Posterior cingulate gyrus (tissue), 11 donors: ENCODE measurements at regions not wholly inside any gene's neighbourhood (a gene's known extent, or its start where the extent isn't known, plus 50 kb on each side); places are given as distances from the start of the nearest gene placed in this dataset.
"Not testable (repeated sequence)": the region's sequence is repeated elsewhere in the genome, so short reads cannot be mapped to it uniquely, and the experiment has no call there.

Experiments used
- DNase-seq, 10 donors: peaks; one replicate each; pipeline versions ENCODE4 v3.0.0 to v3.0.0-alpha.2; 2020 to 2021; ENCODE audit warnings: mixed read lengths in 3 of 10
- intact Hi-C: fragments of 100-400 bp; cut with DNase I; formaldehyde crosslinking; loops from one replicate; pipeline ENCODE4 v1.15.1; 2023

DNA sequence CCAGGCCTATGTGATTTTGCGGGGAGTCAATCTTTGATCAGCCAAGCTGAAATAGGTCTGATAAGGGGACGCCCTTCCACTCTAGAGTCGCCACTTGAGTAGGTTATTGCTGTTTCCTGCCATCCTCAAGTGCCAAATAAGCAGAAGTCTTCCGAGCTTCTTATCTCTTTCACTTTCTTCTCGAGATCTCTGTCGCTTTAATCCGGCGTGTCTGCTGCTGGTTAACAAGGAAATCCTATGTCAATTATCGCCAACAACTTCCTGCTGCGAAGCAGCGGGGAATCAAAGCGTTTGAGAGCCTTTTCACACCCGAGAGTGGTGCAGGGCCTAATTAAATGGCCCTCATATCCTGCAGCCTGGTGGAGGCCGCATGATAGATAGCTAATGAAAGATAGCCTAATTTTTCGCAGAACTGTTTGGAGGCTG, 215.9 kb downstream of the RAB11FIP2 start:
- no peak for DNase-seq
- intact Hi-C loops = no loop called here

DNA sequence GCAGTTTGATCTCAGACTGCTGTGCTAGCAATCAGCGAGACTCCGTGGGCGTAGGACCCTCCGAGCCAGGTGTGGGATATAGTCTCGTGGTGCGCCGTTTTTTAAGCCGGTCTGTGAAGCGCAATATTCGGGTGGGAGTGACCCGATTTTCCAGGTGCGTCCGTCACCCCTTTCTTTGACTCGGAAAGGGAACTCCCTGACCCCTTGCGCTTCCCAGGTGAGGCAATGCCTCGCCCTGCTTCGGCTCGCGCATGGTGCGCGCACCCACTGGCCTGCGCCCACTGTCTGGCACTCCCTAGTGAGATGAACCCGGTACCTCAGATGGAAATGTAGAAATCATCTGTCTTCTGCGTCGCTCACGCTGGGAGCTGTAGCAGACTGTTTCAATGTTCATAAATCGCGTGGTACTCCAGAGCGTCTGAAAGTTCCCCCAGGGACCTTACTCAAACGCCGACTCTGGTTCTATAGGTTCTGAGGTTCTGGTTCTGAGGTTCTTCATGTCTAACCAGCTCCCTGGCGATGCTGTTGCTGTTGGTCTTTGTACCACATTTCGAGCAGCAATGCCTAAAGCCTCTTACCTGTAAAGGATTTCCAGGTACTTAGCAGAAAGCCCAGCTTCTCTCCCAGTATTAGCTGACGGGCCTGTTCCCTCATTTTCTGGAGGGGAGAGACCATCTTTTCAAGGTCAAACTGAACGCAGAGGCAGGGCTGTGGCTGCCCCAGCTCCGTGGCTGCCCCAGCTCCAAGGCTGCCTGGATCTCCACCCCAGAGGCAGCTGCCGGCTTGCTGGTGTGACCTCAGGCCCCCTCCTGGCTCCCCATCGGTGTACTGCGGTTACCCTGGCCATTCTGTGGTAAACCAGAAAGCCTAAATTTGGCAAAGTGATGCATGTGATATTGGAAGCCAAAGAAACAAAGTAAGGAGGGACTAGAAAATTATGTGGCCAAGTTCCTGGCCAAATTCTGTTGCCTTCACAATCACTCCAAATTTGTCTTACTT, 207.9 kb downstream of the RAB11FIP2 start:
- intact Hi-C loops, DNase-seq: not testable (repeated sequence)

DNA sequence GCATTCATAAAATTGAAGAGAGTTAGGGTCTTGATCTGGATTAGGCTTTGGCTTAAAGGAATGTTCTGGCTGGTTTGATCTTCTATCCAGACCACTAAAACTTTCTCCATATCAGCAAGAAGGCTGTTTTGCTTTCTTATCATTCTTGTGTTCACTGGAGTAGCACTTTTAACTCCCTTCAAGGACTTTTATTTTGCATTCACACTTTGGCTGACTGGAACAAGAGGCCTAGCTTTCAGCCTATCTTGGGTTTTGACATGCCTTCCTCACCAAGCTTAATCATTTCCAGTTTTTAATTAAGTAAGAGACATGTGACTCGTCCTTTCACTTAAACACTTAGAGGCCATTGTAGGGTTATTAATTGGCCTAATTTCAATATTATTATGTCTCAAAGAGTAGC, 190.3 kb downstream of the RAB11FIP2 start:
- DNase-seq, intact Hi-C loops: not testable (repeated sequence)

DNA sequence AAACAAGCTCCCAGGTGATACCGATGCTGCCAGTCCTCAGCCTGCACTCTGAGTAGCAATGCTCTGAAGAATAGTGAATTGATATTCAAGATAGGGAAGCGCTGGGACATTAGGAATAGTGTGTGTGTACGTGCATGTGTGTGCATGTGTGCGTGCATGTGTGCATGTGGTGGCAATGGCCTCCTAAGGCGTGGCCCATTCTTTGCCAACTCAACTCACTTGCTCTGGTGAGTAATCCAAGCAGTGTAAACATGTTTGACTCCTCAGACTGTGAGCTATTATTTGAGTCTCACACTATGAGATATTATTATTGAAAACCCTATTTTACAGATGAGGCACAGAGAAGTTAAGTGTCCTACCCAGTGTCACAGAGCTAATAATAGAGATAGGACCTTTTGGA, 186.6 kb downstream of the RAB11FIP2 start:
- no peak for DNase-seq
- intact Hi-C loops = no loop called here

DNA sequence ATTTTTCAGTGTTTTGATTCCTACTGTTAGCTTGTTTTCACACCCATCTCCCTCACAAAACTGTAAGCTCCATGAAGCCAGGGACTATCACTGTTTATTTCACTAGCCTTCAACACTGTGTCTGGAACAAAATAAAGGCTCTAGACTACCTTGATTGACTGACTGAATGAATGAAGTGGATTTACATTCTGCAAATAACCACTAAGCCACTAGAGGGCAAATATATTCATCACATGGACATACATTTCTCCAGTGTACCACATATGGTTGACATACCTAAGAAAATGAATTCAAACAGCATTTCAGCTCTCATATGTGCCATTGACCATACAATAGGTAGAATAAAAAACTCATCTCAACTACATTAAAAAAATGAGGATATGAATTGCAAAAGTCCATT, 185.9 kb downstream of the RAB11FIP2 start:
- intact Hi-C loops = no loop called here
- DNase-seq = no peak

DNA sequence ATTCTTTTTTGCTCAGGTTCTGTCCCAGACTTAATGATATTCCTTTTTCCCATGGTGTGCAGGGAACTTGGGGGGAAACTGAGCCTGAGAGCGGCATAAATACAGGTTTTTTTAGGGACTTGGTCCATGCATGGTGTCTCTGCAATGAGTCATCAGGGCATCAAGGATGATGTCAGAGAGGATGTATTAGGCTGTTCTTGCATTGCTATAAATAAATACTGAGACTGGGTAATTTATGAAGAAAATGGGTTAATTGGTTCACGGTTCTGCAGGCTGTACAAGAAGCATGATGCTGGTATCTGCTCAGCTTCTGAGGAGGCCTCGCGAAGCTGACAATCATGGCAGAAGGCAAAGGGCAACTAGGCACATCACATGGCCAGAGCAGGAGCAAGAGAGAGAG, 185.4 kb downstream of the RAB11FIP2 start:
- intact Hi-C loops = no loop called here
- DNase-seq = no peak

DNA sequence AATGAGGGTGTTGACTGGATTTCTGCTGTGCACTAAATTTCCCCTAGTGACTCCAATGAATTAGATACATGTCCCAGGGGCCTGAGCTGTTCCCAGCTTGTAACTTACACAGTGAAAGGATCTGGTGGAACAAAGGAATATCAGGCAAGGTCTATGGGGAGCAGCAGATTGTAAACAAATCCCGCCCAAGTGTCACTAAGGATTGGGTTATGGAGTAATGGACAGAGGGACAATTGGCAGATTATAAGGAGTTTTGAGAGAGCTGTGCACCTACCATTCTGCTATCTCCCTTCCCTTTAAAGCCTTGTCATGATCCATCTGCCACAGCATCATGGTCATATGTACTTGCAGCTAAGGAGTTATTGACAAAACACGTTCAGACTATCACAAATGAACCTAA, 183.0 kb downstream of the RAB11FIP2 start:
- DNase-seq = no peak
- intact Hi-C loops = no loop called here

DNA sequence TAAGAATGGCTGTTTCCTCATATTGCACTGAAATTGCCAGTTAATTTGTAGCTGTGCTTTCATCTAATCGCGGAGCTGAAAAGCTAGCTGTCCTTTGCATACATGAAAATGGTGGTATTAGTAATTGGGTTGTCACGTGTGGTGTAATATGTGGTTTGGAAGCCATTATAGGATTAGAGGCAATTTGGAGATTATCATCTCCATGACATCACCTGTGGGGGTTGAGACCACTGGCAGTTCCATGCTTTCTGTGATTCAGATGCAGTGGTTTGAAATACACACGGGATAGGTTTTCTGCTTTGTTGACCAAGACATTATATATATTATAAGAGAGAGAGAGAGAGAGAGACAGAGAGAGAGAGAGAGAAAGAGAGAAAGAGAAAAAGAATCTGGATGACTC, 180.8 kb downstream of the RAB11FIP2 start:
- intact Hi-C loops = no loop called here
- DNase-seq = no peak

DNA sequence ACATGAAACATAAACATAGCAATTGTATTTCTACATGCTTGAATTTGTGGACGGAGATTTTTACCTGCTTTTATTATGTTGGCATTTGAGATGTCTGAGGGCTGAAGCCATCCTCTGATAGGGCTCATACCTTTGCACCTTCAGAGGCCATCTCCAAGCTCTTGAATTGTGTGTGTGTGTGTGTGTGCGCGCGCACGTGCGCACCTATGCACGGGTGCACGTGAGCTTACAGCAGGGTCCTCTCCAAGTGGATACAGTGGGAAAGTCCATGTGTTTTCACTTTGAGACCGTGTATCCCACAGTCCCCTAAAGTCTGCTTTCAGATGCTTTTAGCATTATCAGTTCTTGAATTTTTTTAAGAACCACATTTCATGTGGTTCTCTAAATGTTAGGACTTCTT, 178.6 kb downstream of the RAB11FIP2 start:
- no peak for DNase-seq
- intact Hi-C loops = no loop called here

DNA sequence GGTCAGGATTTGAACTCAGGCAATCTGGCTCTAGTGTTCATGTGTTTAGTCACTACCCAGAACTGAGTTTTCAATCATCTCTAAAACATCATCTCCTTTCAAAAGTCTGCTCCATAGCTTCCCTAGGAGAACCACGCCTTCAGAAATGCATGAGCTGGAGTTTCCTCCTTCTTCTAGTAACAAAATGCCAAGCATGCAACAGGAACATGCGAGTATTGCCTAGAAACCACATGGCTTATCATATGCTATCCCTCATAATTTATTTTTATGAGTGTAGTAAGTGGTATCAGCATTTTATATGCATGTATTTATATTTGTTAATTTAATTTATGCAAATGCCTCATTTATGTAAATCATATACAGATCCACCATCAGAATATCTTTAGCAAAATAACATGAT, 170.9 kb downstream of the RAB11FIP2 start:
- no peak for DNase-seq

DNA sequence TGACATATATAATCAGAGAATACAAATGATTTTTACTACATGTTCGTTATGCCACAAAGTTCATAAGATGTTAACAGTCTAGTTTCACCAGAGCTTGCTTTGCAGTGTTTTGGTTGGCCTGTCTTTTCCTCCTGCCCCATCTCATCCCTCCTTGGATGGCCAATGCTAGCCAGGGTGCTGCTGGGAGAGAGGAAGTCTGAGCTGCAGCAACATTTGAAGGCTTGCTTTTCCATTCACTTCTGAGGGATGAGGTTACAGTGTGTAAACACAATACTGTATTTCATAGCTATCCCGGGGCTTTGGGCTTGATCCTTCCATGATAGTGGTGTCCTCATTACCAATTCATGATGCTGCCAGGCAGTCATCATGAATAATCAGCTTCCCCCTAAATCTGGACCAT, 170.5 kb downstream of the RAB11FIP2 start:
- intact Hi-C loops = no loop called here
- no peak for DNase-seq

More for the DNA sequence above, 170.9 kb downstream of the RAB11FIP2 start:
- intact Hi-C loops = no loop called here

DNA sequence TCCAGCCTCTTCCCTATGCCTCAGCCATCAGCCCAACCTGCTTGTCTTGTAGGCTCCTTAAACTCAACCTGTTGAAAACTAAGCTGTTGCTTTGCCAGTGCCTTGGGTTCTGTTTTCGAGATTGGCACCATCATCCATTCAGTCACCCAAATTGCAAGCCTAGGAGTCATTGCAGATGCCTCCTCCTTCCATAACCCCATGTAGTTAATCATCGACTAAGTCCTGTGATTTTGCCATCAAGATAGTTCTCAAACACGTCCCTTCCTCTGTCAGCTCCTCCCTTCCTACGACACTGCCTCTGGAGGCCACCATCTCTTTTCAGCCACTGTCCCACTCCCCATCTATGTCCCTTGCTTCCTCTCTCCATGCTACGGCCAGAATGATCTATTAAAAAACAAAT, 168.1 kb downstream of the RAB11FIP2 start:
- no peak for DNase-seq
- intact Hi-C loops = no loop called here

DNA sequence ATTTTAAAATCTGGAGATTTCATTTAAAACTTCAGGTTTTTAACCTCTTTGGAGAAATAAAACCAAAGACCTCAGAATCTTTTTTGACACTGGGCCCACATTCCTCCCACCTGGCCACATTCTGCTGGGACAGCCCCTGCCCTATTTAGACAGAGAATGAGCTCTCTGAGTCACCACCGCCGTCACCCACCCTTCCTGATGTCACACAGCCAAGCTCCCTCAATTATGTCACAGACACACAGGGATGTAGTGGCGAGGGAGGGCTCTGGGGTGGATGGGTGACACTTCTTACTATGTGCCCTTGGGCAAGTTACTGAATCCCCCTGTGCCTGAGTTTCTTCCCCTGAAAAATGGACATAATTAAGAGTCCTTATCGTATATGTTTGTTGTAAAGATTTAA, 162.6 kb downstream of the RAB11FIP2 start:
- DNase-seq = no peak
- intact Hi-C loops = no loop called here

DNA sequence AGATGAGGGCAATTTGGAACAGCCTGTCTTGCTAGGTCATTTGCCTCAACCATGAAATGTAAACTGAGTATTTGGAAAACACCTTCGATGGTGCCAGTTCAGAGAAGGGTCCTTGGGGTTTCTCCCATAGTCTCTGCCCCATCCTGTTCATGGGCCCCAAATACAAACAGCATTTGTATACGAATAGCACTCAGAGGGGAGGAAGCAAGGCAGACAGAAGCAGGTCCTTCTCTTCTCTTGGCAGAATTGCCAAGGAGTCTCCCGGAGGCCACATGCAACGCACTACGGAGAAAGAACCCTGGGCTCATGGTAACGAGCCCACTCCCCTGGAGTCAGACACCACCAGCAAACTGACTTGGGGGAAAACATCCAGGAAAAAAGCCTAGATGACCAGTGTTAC, 162.1 kb downstream of the RAB11FIP2 start:
- intact Hi-C loops = no loop called here
- DNase-seq = no peak

DNA sequence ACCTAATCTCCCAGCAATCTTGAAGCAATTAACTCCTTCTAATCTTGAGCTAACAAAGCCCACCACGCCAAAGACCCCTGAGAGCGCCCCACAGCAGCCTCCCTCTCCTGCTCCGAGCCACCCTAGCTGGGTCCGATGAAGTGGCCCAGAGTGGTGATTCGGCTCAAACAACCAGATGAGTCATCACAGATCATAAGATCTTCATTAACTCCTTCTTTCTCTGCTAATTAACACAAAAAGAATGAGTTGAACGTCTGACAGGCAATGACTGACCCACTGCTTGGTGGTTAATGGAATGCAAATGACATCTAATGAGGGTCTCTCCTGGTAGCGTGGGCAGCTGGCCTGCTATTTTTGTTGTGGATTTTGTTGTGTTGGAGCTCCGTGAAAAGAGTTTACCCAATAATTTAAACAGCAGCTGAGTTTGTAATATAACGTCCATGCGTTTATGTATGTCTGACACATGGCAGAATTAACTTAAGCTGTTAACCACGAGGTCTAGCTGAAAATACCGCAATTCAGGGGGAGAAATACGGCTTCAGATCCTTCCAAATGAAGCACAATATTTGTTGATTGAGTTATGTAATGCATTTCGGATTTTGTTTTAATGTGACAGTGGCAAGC, 161.4 kb downstream of the RAB11FIP2 start:
- no peak for DNase-seq
- intact Hi-C loops = no loop called here

DNA sequence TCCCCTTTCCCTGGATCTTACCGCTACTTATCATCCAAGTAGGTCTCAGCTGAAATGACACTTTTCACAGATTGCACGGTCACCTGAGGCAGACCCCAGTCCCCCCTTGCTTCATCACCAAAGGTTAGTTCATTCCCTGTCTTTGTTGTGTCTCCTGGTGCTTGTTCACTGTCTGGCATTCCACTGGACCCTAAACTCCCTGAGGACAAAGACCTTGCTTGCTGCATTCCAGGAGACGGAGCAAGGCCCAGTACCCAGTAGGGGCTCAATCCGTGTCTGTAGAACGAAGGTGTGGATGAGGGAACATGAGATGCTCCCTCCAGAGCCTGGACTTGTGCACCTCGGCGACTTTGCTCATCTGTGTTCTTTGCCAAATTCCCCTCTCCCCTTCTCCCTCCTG, 160.0 kb downstream of the RAB11FIP2 start:
- intact Hi-C loops = no loop called here
- DNase-seq = no peak

DNA sequence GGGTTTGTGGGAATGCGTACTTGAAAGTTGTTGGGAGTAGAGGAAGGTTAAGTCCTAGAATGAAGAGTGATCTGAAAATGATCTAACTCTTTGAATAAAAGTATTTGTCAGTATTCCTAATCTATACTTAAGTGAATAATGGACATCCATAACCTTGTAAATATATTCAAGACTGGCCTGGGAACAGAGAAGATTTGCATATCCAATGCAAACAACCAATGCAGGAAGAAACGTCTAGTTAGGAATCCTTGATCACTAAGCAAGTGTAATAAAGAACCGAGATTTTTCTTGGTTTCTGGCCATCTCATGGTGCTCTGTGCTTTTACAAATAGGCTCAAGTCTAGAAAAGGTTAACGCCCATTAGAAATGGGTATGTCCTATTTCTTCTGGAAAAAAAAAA, 157.1 kb downstream of the RAB11FIP2 start:
- no peak for DNase-seq
- intact Hi-C loops = no loop called here

DNA sequence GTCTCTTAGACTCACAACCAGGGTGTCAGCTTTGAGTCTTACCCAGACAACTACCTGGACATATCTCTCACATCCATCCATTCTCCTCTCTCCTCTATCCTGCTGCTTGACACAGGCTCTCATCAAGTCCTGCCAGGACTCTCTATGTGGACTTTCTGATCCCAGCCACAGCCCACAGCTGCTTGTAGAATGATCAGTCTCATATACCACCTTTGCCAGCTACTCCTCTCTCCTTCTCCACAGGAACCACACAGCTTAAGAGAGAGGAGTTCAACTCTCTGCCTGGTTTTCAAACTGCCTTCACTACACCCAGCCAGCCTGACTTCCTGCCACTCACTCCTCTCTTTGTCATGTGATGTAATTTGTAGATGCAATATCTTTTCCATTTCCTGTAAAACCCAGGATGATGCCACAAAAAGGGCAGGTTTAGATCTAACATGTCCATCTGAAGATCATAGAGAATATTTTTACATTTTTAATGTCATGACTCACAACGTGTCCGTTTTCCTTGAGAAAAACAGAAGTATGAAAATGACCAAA, 154.0 kb downstream of the RAB11FIP2 start:
- no peak for DNase-seq
- intact Hi-C loops = no loop called here

DNA sequence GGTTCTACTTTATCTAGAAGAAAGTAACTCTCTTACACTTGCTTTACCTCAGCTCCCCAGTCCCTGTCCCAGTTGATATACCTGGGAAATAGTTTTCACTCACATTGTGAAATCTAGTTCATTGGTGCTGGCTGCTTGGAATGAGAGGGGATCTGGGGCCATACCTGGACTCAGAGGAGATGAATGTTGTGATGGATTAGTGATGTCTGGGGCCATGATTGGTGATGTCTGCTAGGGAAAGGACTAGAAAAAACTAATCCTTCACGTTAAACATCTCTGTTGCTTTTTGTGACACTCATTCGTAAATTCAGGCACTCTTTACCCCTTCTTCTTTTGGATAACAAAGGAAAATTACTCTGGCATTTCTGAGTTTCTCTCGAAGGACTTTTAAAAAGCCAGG, 152.4 kb downstream of the RAB11FIP2 start:
- no peak for DNase-seq
- intact Hi-C loops = no loop called here

DNA sequence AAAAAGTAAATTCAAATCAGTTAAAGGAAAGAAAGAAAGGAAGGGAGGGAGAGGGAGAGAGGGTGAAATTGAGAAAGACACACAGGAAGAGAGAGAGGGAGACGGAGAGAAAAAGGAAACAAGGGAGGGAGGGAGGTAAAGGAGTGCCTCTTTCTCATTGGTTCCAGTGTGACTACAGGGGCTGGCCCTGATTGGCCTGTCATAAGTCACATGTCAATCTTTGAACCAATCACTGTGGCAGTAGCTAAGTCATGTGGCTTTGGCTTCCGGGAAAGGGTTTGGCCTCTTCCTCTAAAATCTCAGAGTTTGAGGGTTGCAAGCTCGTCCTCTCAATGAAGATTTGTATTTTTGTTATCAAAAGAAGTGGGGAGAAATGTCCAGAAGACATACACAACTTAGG, 150.2 kb downstream of the RAB11FIP2 start:
- DNase-seq = no peak
- intact Hi-C loops = no loop called here

DNA sequence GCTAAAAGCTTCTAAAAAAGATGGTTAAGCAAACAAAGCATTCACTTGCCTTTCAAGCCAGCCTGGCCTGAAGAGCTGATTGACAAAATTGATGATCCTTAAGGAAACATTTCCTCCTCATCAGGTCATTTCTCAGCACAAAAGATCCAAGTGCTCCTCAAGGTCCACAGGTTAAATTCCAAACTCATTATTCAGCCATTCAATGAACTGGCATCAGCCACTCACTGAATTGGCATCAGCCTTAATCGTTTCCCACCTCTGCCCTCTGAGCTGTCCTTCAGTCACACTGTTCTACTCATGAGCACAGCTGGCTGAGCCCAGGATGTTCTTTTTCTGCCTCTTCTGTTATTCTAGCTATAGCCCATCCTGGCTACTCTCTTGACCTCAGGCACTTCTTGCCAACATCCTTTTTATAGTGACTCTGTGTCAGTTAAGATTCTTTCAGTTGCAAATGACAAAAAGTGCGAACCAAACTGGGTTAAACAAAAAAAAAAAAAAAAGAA, 147.5 kb downstream of the RAB11FIP2 start:
- intact Hi-C loops = no loop called here
- no peak for DNase-seq

DNA sequence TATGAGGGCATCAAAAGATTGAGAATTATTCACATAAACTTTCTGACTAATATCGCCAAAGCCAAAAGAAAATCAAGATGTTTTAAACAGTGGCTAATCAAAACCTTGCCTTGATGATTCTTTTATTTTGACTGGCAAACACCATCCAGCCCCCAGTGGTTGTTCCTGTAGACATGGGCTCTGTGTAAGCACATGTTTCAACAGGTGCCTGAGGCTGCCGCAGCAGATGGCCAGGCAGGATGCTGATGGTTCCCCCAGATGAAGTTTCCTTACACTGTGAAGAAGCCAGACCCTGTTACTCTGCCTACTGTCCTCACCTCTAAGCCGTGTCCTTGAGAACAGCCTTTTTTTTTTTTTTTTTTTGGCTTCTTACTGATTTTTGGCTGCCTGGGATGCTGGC, 146.5 kb downstream of the RAB11FIP2 start:
- DNase-seq = no peak
- intact Hi-C loops = no loop called here
